Stimulated activated CD4-positive, alpha-beta T cell treated with anti-CD3 and anti-CD28 coated beads, Interleukin-2, amount 100 ng/mL, for 24 hours (primary cell): ENCODE measurements at regions not wholly inside any gene's neighbourhood (a gene's known extent, or its start where the extent isn't known, plus 50 kb on each side); places are given as distances from the start of the nearest gene placed in this dataset.

Experiments
- DNase-seq, 2 donors: peaks; one replicate each; pipeline ENCODE4 v3.0.0-alpha.2; 2020

DNA sequence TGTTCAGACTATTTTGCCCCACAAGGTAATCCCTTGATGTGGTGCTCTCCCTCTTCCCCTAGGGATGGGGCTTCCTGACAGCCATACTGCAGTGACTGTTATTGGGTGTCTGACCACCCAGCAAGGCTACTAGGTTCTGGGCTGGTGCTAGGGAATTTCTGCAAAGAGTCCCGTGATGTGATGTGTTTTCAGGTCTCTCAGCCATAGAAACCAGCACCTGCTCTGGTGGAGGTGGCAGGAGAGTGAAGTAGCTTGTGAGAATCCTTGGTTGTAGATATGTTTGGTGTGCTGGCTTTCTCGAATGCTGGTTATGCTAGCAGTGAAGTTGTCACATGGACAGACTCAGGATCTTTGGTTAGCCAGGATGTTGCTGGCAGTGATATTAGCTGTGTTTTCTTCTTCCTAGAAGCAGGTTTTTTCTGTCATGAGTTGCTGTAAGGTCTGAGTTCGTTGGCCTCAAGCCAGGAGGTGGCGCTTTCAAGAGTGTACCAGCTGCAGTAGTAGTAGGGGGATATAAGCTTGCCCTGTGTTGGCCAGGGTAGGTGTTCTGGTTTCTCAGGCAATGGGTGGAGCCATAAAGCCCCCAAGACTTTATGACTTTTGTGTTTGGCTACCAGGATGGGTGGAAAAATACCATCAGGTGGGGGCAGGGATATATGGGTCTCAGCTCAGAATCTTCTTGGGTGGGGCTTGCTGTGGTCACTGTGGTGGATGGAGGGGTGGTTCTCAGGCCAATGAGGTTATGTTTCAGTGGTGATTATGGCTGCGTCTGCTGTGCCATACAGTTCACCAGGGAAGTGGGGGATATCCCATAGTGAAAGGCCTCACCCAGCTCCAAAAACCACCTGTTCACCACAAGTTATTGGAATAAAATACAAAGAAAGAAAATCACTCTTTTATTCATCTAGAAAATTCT, 1112.3 kb downstream of the KCNT2 start:
- no peak for DNase-seq

DNA sequence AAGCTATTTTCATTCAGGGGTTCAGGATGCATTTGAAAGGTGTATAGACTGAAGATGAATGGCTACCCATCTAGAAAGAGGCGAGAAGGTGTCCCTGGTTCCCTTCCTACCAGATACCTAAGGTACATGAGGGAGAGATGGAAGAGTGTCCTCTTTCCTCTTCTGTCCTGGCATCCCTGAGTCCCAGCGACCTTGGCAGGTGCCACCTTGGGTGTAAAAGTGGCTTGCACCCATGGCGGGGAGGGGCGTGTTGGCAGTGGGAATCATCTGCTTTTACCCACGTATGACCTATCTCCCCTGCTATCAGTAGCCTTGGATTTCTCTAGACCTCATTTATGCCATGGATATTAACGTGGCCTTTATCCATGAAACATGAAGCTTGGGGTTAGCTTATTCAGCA, 1126.1 kb downstream of the KCNT2 start:
- DNase-seq, result no peak

DNA sequence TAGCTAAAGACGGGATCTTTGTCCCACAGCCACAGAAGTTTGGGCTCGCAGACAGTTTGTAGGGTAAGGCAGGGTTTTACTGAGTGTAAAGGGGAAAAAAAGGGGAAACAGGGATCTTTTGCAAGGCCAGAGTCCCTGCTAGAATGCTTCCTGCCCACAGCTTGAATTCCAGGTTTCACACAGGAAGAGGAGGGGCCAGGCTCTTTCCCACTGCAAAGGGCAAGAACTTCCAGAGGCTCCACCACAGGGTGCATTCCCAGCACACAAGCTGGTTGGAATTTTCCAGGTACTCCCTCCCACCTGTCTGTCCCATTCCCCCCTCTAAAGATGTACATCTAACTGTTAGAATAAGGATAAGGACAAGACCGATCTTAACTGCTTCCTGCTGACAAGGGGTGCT, 1126.9 kb downstream of the KCNT2 start:
- DNase-seq, result no peak

DNA sequence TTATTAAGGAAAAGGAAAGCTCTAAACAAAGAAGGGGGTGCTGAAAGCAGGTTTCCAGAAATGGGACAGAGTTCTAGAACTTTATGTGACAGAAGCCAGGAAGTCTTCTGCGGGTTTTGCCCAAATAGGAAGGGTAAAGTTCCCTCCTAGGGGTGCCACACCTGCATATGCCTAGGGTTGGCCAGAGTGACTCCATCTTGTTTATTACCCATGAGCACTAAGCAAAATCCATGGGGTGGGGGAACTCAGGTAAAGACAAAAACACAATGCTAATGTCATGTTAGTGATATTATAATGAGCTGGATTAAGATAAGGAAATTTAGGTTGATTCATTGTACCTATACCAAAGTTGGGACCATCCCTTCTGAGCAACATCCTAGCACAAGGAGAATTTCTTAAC, 1132.7 kb downstream of the KCNT2 start:
- no peak for DNase-seq

DNA sequence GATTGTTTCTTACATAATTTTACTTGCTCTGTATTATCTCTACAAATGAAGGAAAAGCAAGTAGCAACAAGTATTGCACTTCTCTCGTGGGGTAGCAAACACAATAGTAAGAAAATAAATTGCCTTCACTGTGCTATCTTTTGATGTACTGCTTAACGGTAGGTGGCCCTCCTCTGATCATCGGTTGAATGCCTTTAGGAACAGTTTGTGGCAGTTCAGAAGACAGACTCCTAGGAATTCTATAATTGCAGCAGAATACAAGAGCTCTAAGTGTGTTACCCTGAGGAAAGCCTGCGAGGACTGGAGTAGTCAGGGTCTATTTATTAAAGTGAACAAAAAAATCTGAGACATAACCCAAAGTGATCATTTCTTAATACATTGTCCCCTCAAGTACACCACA, 1135.9 kb downstream of the KCNT2 start:
- DNase-seq, result no peak

DNA sequence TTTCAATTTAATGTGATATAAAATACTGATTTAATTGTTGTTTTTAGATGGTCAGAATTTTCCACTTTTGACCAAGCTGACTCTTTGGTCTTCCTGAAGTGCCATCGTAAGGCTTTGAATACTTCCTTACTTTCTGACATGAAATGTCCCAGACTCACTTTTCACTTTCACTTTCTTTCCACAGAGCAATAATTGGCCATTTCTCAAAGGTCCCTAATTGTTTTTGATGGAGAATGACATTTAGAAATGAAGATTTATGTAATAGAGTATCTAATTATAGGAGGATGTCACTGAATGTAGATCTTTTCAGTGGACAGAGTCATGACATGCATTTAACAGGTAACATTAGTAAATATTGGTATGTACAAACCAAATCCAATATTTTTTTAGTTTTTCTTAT, 1141.6 kb downstream of the KCNT2 start:
- DNase-seq, result no peak

DNA sequence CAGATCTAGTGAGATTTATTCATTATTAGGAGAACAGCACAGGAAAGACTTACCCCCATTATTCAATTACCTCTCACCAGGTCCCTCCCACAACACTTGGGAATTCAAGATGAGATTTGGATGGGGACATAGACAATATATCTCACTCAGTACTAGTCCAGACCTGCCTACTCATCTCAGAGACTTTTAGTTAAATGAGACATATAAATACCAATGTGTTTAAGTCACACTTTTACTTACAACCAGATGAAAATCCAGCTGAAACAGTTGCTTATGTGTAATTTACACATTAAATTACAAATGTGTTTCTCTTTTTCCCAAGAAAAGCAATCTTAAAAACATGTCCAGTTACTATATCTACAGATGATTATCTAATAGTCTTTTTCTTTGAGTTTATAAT, 1145.6 kb downstream of the KCNT2 start:
- no peak for DNase-seq

DNA sequence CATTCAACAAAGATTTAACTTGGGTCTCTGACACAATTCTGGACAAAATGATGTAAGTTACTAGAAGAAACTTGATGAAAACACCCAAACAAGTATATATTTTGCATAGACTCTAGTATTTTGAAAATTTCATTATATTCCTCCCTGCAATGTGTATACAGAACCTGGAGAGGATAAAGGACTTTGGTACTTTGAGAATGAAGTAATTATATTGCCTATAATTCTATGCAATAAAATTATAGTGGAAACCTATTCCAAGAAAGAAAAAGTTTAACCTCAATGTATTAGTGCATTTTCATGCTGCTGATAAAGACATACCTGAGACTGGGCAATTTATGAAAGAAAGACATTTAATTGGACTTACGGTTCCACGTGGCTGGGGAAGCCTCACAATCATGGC, 1146.1 kb downstream of the KCNT2 start:
- DNase-seq, result no peak

DNA sequence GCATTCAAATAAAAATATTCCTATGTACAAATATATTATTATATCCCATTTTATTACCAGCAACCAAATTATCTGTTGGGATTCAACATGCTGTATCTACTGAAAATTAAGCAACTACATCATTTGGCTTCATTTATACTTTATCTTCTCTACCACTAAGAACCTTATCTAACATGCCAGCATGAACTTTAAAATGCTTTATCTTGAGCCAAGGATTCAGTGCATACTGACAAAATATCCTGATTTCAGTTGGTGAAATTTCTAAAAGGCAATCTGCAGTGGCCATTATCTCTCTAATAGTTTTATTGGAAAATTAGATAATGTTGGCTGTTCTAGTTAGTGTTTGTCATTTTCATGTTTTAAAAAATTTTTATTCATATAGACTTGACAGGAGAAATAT, 1149.9 kb downstream of the KCNT2 start:
- DNase-seq, result no peak

DNA sequence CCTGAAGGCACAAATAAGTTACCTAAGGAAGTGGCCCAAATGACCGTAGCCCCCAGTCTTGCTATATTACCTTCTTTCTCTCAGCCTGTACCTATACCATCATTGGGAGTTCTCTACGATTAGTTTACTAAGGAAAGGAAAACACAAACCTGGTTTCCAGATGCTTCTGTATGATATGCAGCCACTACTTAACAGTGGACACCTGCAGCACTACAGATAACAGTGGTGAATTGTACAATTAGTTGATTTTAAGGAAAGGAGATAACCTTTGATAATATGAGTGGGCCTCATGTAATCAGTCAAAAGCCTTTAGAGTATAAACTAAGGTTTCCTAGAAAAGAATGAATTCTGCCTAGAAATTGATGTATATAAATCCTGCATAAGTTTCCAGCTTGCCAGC, 1157.4 kb downstream of the KCNT2 start:
- no peak for DNase-seq

DNA sequence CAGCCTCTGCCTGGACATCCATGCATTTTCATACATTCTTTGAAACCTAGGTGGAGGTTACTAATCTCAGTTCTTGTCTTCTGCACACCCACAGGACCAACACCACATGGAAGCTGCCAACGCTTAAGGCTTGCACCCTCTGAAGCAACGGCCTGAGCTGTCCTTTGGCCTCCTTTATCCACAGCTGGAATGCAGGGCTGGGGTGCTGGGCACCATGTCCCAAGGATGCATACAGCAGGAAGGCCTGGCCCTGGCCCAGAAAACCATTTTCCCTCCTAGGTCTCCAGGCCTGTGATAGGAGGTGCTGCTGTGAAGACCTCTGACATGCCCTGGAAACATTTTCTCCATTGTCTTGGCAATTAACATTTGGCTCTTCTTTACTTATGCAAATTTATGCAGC, 1168.6 kb downstream of the KCNT2 start:
- no peak for DNase-seq

DNA sequence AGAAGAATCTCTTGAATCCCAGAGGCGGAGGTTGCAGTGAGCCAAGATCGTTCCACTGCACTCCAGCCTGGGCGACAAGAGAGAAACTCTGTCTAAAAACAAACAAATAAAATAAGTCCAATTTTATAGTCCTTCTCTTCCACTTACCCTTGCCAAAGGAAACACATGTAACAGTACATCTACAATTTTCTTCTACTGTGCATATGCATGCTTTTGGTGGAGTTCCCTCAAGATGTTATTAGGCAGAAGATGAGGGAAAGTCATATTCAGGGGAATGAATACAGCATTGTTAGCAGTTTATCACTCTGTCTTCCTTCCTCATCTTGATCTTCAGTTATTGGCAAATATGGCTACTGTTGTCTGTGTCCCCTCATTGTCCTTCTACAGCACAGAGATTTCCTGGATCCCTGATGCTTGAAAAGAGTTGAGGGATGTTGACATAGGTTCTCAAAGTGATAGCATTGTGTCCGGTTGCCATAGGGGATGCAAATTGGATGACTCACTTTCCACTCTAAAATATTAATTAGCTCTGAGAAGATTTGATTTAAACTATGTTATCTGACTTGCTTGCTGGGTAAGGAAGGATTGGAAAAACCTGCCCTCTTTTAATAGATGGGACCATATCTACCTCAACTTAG, 1173.6 kb downstream of the KCNT2 start:
- DNase-seq, result no peak

DNA sequence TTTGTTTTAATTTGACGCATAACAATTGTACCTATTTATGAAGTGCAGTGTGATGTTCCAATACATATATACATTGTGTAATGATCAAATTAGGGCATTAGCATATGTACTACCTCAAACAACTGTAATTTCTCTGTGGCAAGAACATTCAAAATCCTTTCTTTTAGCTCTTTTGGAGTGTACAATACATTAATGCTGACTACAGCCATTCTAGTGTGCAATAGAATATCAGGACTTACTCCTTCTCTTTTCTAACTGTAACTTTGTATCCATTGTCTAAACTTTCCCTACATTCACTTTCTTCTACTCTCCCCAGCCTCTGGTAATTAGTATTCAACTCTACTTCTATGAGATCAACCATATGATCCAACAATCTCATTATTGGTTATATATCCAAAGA, 1177.4 kb downstream of the KCNT2 start:
- DNase-seq, result no peak

DNA sequence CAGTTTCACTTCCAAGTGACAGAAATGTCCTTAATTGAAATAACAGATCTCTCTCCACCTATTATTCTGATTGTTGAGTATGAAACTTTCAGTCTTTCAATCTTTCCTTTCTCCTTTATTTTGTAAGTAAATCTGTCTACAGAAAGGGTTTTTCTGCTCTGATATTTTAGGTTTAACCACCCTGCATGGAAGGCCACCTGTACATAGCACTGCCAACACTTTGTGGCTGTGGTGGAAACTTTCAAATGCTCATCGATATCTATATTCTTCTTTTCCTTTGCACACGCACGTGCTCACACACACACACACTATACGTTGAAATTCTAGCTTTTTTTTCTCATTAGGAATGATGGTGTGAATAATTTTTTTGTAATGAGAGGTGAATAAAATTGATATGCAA, 1179.3 kb downstream of the KCNT2 start:
- no peak for DNase-seq

DNA sequence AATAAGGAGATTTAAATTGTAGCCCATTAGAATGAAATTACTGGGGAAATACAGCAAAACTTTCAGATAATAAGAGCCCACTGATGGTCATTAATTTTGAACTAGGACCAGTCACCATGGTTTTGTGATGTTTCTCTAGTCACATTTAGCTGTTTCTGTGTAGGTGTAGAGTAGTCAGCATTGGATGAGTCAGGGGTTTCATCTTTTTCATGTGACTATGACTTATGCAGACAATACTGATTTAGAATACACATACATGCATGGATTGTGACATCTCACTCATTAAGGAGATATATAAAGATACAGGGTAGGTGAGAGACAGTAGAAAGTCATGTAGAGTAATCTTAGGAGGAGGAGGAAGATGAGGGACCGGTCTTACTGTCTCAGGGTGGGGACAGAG, 1192.7 kb downstream of the KCNT2 start:
- DNase-seq, result no peak

DNA sequence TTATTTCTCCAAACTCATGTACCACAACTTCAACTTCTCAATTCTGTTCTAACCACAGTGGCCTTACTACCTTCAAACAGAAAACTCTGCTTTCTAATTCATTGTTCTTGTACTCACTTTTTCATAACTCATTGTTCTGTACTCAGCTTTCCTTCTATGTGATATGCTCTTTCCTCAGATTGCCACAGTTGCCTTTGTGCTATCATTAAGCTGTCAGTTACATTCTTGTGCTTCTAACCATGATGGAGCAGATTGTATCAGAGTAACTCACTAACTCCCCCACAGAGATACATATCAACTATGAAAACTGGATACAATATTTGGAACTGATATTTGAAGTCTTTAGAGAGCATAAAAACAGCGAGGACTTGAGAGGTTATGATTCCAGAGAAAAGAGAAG, 1213.7 kb downstream of the KCNT2 start:
- DNase-seq, result no peak

DNA sequence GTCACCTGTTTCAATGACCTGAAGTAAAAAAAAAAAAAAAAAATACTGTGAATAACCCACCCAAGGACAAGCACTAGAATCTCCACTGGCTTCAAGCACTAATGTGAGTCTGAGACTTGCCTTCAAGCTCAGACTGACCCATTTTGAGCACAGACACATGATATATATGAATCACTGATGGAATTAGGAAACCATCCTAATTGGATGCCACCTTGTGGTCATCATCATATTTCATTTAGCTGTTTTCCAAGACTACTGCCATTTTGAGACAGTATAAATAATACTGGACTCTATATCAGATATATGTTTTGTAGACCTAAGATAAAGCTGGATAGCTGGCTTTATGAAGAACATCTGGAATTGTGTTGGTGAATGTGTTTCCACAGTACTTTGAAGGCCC, 1232.0 kb downstream of the KCNT2 start:
- no peak for DNase-seq

DNA sequence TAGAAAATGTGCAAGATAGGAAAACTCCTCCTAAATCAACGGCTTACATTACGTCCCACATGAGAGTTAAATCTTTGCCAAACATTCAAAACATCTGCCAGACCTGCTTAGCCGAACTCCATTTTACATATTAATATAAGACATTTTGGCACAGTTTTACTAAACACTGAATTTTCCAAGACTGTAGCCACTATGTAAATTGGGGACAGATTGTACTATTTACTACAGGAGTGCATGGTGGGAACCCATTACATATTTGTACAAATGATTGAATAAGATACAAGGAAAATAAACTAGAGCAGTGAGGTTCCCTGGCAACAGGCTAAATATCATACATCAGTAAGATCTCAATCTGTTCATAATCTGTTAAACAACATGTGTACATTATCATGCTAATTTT, 1234.4 kb downstream of the KCNT2 start:
- no peak for DNase-seq

DNA sequence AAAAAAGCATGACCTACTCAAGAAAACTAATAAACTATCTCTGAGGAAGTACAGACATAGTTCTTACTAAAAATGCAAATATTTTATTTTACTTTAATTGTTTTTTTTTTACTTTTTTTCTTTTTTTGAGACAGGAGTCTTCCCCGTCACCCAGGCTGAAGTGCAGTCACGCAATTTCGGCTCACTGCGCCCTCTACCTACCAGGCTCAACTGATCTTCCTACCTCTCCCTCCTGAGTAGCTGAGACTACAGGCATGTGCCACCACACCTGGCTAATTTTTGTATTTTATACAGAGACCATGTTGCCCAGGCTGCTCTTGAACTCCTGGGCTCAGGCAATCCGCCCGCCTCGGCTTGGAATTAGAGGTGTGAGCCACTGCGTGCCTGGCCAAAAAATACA, 1263.1 kb downstream of the KCNT2 start:
- DNase-seq, result no peak

DNA sequence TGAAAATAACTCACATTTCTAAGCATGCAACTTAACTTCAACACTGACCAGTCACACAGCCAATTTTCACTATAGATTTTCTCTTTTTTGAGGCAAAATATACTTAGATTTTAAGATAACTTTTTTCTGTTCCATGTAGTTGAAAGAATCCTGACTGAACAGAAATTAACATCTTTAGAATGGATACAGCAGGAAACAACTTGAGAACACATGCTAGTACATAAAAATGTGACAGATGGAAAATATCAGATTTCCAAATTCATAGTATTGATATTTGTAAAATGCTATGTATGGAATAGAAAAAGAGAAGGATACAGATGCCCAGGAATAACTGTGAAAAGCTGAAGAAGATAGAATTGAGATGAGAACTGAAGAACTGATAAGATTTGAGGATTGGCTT, 1270.6 kb downstream of the KCNT2 start:
- no peak for DNase-seq

DNA sequence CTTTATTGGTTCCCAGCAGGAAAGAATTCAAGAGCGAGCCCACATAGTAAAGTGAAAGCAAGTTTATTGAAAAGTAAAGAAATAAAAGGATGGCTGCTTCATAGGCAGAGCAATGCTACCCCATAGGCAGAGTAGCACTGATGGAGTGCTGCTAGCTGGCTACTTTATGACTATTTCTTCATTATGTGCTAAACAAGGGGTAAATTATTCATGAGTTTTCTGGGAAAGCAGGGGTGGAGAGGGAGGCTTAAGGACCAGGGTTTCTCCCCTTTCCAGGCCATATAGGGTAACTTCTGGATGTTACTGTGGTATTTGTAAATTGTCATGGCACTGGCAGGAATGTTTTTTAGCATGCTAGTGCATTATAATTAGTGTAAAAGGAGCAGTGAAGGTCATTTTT, 1271.4 kb downstream of the KCNT2 start:
- no peak for DNase-seq

DNA sequence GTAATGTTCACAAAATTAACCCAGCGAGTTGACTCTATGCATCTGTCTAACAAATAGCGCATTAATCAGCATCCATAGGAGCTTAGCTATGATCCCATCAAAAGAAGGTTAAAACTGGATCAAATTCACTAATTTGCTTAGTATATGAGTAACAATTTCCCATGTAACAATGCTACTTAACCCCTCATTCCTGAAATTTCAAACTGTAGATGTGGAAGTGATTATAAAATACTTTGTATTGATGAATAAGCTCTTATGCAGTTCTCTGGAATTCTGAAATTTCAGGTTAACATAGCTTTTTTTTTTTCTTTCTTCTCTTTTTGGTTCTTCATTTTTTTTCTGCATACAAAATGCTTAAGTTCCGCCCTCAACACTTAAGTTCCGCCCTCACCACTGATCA, 1272.7 kb downstream of the KCNT2 start:
- DNase-seq, result no peak

DNA sequence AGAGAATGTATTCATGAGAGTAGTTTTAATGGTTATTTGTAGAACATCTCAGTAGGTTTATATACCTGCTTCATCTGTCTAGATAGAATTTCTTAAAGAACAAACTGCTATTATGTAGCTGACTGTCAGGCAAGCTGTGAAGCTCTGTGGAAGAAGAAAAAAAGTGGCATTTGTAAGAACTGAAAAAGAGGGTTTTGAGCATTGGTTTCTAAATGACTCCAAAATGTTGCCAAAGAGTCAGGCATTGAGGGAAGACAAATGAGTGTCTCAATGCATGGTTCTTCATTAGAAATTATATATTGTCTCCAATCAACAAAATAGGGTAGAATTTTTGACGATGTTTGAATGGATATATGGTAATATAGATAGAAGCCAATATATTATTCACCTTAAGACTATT, 1276.1 kb downstream of the KCNT2 start:
- no peak for DNase-seq

DNA sequence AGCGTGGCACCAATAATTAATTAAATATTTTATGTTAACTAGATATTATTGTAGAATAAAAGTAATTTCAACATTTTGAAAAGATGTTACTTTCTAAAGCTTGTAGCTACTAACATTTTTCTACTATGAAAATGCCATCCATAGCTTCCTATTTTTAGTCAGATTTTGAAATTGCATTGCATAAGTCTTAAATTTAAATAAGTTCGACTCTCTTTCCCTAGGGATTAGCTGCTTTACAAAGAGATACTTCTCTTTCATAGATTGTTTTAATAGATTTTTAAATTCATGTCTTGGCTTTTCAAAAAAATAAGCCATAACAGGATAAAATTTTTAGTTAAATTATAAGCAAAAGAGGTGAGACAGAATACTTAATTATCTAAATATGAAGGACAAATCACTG, 1279.6 kb downstream of the KCNT2 start:
- DNase-seq, result no peak

DNA sequence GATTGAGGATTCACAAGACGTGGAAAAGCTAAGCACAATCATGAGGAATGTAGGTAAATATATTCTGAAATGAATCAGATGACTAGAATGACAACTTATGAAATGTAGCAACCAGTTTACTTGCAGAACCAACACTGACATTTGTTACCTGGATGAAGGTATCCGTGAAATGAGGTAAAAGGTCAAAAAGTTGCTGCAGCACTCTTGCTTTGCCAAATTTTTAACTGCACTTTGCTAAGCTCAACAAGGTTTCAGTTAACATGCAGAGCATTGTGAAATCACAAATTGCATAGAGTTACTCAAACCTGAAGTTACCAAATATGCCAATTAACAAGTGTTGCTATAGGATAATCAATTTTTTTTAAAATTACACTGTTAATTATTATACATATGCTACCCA, 1280.1 kb downstream of the KCNT2 start:
- DNase-seq, result no peak
